Uterus (tissue), 3 donors: ENCODE measurements at regions not wholly inside any gene's neighbourhood (a gene's known extent, or its start where the extent isn't known, plus 50 kb on each side); places are given as distances from the start of the nearest gene placed in this dataset.
A peak's percentile ranks its signal among the peaks of the same experiment; 100 is the strongest.

Source experiments
- DNase-seq, 2 donors: peaks; one replicate each; pipeline ENCODE4 v3.0.0-alpha.2; 2019 to 2020
- H3K27ac ChIP-seq, 2 donors: fragments of 200-600 bp; sonication (generic); 1 replicate in 1 of 2; 2 replicates in 1 of 2; pipeline ENCODE4 v1.5.1; 2016 to 2018
- H3K27me3 ChIP-seq, 2 donors: fragments of 200-600 bp; sonication (generic); one replicate each; pipeline ENCODE4 v1.5.1; 2018 to 2019; ENCODE audit warnings: control low read depth in 1 of 2
- H3K36me3 ChIP-seq, 2 donors: fragments of 200-600 bp; sonication (generic); one replicate each; pipeline ENCODE4 v1.5.1; 2019; ENCODE audit warnings: control low read depth in 1 of 2
- H3K4me1 ChIP-seq, 2 donors: fragments of 200-600 bp; sonication (generic); one replicate each; pipeline ENCODE4 v1.5.1; 2018 to 2019; ENCODE audit warnings: control low read depth in 1 of 2
- H3K4me3 ChIP-seq, 2 donors: fragments of 200-600 bp; sonication (generic); 1 replicate in 1 of 2; 2 replicates in 1 of 2; pipeline ENCODE4 v1.5.1; 2018 to 2019; ENCODE audit warnings: mild to moderate bottlenecking in 1 of 2
- H3K9me3 ChIP-seq, 2 donors: fragments of 200-600 bp; sonication (generic); one replicate each; pipeline ENCODE4 v1.5.1; 2019; ENCODE audit warnings: control low read depth in 1 of 2
- CTCF ChIP-seq, 4 experiments: fragments of 200-600 bp in 2 of 4; fragments of 450-650 bp in 2 of 4; sonication (generic) in 2 of 4; IDR thresholded peaks; one replicate each; pipeline ENCODE4 v1.5.1; 2016 to 2019; ENCODE audit warnings: antibody characterized with exemption in 4 of 4, mild to moderate bottlenecking in 2 of 4, moderate library complexity in 1 of 4
- POLR2A ChIP-seq, 2 donors: fragments of 450-650 bp; IDR thresholded peaks; one replicate each; pipeline ENCODE4 v1.6.1; 2016; ENCODE audit warnings: antibody characterized with exemption in 2 of 2, mild to moderate bottlenecking in 1 of 2, moderate library complexity in 1 of 2
- intact Hi-C: fragments of 100-400 bp; cut with DNase I; formaldehyde crosslinking; loops from one replicate; pipeline ENCODE4 v1.15.1; 2023; ENCODE audit warnings: low total_unique reads
- donor health status: DM: yes; HTN: yes; CAD: no.

DNA sequence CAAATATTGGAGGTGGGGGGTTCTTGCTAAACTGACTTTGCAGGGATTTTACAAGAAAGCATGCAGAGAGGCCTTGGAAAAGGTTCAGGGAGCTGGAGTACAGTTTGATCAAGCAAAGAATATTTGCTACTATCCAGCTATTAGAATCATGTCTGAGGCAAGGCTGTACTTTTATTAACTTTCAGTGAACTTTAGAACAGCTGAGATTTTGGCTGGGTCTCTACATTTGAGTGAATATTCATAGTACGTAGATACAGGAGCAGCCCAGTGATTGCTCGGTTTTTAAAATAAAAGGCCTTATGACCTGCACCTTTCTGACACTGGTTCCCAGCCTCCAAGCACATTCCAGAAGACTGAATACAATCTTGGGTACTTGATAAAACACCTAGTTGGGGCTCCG lies 496.8 kb upstream of the AKR1E2 start:
- DNase-seq, result no peak
- intact Hi-C loops, result no loop called here
- TF ChIP-seq POLR2A (IDR thresholded peaks at IDR 0.05), result no peak
- TF ChIP-seq CTCF (IDR thresholded peaks at IDR 0.05), result no peak
- no peaks in the 10 kb centered on the region for H3K36me3 ChIP-seq
- no peaks in the 10 kb centered on the region for H3K4me1 ChIP-seq
- no peaks in the 10 kb centered on the region for H3K27me3 ChIP-seq
- H3K27ac ChIP-seq, result no peak overlapping the region
- no peaks in the 10 kb centered on the region for H3K9me3 ChIP-seq
- no peak overlapping the region for H3K4me3 ChIP-seq

DNA sequence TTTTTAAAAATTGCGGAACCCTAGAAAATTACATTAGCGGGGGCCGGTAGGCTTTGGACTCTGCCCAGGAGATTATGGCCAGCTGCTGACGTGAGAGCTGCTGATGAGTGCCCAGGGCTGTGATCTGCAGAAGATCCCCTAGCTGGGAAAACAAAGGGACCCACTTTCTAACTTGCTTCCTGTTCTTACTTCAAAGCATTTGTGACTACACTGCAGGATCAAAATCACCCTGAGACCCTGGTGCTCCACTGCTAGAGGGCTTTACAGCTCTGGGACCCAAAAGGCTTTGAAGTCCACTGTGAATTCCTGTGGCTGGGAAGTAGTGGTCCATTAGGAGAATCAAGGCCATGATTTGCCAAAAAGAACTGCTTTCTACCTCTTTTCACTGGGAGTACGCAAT lies 499.4 kb upstream of the AKR1E2 start:
- intact Hi-C loops, result no loop called here
- H3K36me3 ChIP-seq, result no peaks in the 10 kb centered on the region
- H3K27me3 ChIP-seq, result no peaks in the 10 kb centered on the region
- no peaks in the 10 kb centered on the region for H3K4me1 ChIP-seq
- no peak overlapping the region for H3K27ac ChIP-seq
- TF ChIP-seq POLR2A (IDR thresholded peaks at IDR 0.05), result no peak
- no peak for TF ChIP-seq CTCF (IDR thresholded peaks at IDR 0.05)
- no peak for DNase-seq
- no peaks in the 10 kb centered on the region for H3K9me3 ChIP-seq
- H3K4me3 ChIP-seq, result no peak overlapping the region

GRCh38 chr10:4319870-4320367 lies 506.1 kb upstream of the AKR1E2 start:
- TF ChIP-seq POLR2A (IDR thresholded peaks at IDR 0.05) (no peak), CTCF (IDR thresholded peaks at IDR 0.05) (no peak)

DNA sequence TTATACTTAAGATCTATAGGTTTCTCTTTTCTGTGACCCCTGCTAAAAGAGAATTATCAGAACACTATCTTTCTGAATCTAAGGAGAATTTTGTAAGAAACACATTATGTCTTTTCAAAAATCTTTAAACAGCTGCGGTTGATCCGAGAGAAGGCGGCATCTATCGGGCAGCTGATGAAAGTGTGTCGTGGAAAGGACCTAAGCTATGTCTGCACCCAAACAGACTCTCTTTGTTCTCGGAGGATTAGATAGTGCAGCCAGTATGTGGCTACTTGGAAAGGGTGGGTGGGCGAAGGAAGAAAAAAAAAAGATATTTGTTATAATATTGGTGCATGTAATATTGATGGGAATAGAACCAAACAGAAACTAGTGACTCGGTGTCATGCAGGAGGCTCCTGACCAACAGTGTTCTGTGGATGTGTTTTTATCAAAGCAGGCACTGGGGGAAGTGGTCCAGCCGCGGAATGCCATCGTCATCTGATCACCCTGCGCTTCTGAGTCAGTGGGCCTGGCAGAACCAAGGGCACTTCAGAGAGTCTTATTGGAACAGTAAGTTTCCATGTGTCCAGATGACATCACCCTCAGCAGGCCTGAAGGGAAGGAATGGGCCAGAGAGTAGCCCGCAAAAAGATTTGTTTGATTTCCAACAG lies 509.7 kb upstream of the AKR1E2 start:
- Histone ChIP-seq H3K27me3 (no peaks in the 10 kb centered on the region), H3K4me3 (no peak overlapping the region), H3K4me1 (no peaks in the 10 kb centered on the region), H3K36me3 (no peaks in the 10 kb centered on the region), H3K27ac (no peak overlapping the region), H3K9me3 (no peaks in the 10 kb centered on the region)
- TF ChIP-seq POLR2A (IDR thresholded peaks at IDR 0.05) (no peak), CTCF (IDR thresholded peaks at IDR 0.05) (no peak)
- no peak for DNase-seq
- intact Hi-C loops, result no loop called here

More at GRCh38 chr10:4319870-4320367, 506.1 kb upstream of the AKR1E2 start:
- intact Hi-C loops, result no loop called here
- H3K4me3 ChIP-seq, result no peak overlapping the region
- H3K36me3 ChIP-seq, result no peaks in the 10 kb centered on the region
- no peaks in the 10 kb centered on the region for H3K4me1 ChIP-seq
- no peaks in the 10 kb centered on the region for H3K27me3 ChIP-seq
- DNase-seq, result no peak
- no peaks in the 10 kb centered on the region for H3K9me3 ChIP-seq
- H3K27ac ChIP-seq, result no peak overlapping the region

GRCh38 chr10:4315551-4315950 lies 510.5 kb upstream of the AKR1E2 start:
- Histone ChIP-seq H3K27me3 (no peaks in the 10 kb centered on the region), H3K4me1 (no peaks in the 10 kb centered on the region), H3K36me3 (no peaks in the 10 kb centered on the region), H3K27ac (no peak overlapping the region), H3K9me3 (no peaks in the 10 kb centered on the region), H3K4me3 (no peak overlapping the region)
- intact Hi-C loops, result no loop called here
- TF ChIP-seq CTCF (IDR thresholded peaks at IDR 0.05) (no peak), POLR2A (IDR thresholded peaks at IDR 0.05) (no peak)
- DNase-seq, result peak in 1 of 2 donors; percentile 28
